PC-3 (cell line): ENCODE measurements at regions not wholly inside any gene's neighbourhood (a gene's known extent, or its start where the extent isn't known, plus 50 kb on each side); places are given as distances from the start of the nearest gene placed in this dataset.
A peak's percentile ranks its signal among the peaks of the same experiment; 100 is the strongest.
"Not testable (repeated sequence)": the region's sequence is repeated elsewhere in the genome, so short reads cannot be mapped to it uniquely, and the experiment has no call there.

Source experiments
- ATAC-seq: fragments of 200-7000 bp; cut with Tn5 transposase; 2 replicates; pipeline ENCODE4 v1.9.1; 2020; ENCODE audit warnings: mild to moderate bottlenecking, moderate library complexity
- BruUV-seq: library from RNA; stranded (reverse); fragments of 400-500 nt; replicated peaks from 2 replicates; lab custom pipeline; 2021; lab: Mats Ljungman, UMichigan
- CTCF ChIA-PET: fragments of 300-600 bp; sonication (Branson Sonifier 250); formaldehyde crosslinking; loops from one replicate; lab custom pipeline; 2022; ENCODE audit warnings: antibody characterized with exemption; lab: Charles Lee
- POLR2A ChIA-PET: fragments of 300-600 bp; sonication (Branson Sonifier 250); formaldehyde crosslinking; loops from one replicate; lab custom pipeline; 2022; ENCODE audit warnings: antibody characterized with exemption; ENCODE audit not compliant: unreplicated experiment; lab: Charles Lee
- DNase-seq: peaks from one replicate; pipeline ENCODE4 v3.0.0-alpha.2; 2015
- H2AFZ ChIP-seq: fragments of 300-600 bp; sonication (generic); 2 replicates; pipeline ENCODE4 v1.6.0; 2016; ENCODE audit warnings: antibody characterized with exemption, low read length
- H3F3A ChIP-seq: fragments of 300-600 bp; sonication (generic); one replicate; pipeline ENCODE4 v1.6.0; 2017; ENCODE audit warnings: antibody characterized with exemption, low read length, control low read depth, mild to moderate bottlenecking; ENCODE audit not compliant: unreplicated experiment
- H3K27ac ChIP-seq: fragments of 300-600 bp; sonication (generic); 2 replicates; pipeline ENCODE4 v1.5.1; 2016; ENCODE audit warnings: mild to moderate bottlenecking, low read length
- H3K27me3 ChIP-seq: fragments of 300-600 bp; sonication (generic); 2 replicates; pipeline ENCODE4 v1.6.1; 2016; ENCODE audit warnings: low read length, mixed read lengths
- H3K36me3 ChIP-seq: fragments of 300-600 bp; sonication (generic); 2 replicates; pipeline ENCODE4 v1.6.1; 2016; ENCODE audit warnings: low read depth, mixed run types, low read length, mixed read lengths
- H3K4me1 ChIP-seq: fragments of 300-600 bp; sonication (generic); 2 replicates; pipeline ENCODE4 v1.5.1; 2016; ENCODE audit warnings: low read length; ENCODE audit not compliant: insufficient read depth
- H3K4me2 ChIP-seq: fragments of 300-600 bp; sonication (generic); 2 replicates; pipeline ENCODE4 v1.6.0; 2016; ENCODE audit warnings: low read length
- H3K4me3 ChIP-seq: fragments of 300-600 bp; sonication (generic); 2 replicates; pipeline ENCODE4 v1.5.1; 2016; ENCODE audit warnings: mild to moderate bottlenecking, low read length, mixed read lengths
- H3K79me2 ChIP-seq: fragments of 300-600 bp; sonication (generic); 2 replicates; pipeline ENCODE4 v1.6.1; 2017; ENCODE audit warnings: low read length, mixed read lengths
- H3K9ac ChIP-seq: fragments of 300-600 bp; sonication (generic); 2 replicates; pipeline ENCODE4 v1.6.0; 2016; ENCODE audit warnings: mild to moderate bottlenecking, low read length
- H3K9me2 ChIP-seq: fragments of 300-600 bp; sonication (generic); replicated peaks from 2 replicates; pipeline ENCODE4 v1.6.1; 2016; ENCODE audit warnings: mixed run types, low read length, mixed read lengths
- H3K9me3 ChIP-seq: fragments of 300-600 bp; sonication (generic); 2 replicates; pipeline ENCODE4 v1.6.1; 2016; ENCODE audit warnings: low read length, mixed read lengths
- H4K20me1 ChIP-seq: fragments of 300-600 bp; sonication (generic); 2 replicates; pipeline ENCODE4 v1.6.1; 2016; ENCODE audit warnings: low read length, mixed read lengths
- EZH2 ChIP-seq: fragments of 300-600 bp; sonication (generic); IDR thresholded peaks from one replicate; pipeline ENCODE4 v1.6.1; 2017; ENCODE audit warnings: antibody characterized with exemption, mild to moderate bottlenecking, low read length; ENCODE audit not compliant: unreplicated experiment
- EZH2phosphoT487 ChIP-seq: fragments of 300-600 bp; sonication (generic); IDR thresholded peaks from 2 replicates; pipeline ENCODE4 v1.6.1; 2018; ENCODE audit warnings: mild to moderate bottlenecking, antibody characterized with exemption, low read length, borderline replicate concordance
- intact Hi-C: fragments of 100-400 bp; cut with micrococcal nuclease; formaldehyde crosslinking; loops from 2 replicates; pipeline ENCODE4 v1.9.0; 2023
- TF ChIP-seq, protein P1 (sequence below): fragments of 300-600 bp; sonication (generic); conservative IDR thresholded peaks from 2 replicates; pipeline ENCODE4 v1.5.1; 2017; ENCODE audit warnings: antibody characterized with exemption, low read depth, mild to moderate bottlenecking, low read length

DNA sequence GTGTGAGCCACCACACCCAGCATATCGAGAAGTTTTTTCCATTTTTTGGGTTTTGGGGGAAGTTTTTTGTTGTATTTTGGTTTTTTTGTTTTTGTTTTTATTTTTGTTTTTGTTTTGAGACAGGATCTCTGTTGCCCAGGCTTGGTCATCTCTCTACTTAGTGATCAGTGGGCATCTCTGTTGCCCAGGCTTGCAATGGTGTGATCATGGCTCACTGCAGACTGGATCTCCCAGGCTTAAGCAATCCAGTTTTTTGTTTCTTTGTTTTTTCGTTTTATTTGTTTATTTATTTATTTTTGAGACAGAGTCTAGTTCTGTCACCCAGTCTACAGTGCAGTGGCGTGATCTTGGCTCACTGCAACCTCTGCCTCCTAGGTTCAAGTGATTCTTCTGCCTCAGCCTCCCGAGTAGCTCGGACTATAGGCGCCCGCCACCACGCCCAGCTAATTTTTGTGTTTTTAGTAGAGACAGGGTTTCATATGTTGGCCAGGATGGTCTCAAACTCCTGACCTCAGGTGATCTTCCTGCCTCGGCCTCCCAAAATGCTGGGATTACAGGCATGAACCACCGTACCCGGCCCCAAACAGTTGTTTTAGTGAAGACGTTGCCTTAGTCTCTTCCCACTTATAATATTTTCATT lies 99.6 kb upstream of the CHD2 start:
- H3K79me2 ChIP-seq, H3K9me2 ChIP-seq, H3K4me2 ChIP-seq, H3K36me3 ChIP-seq, POLR2A ChIA-PET, intact Hi-C loops, DNase-seq, CTCF ChIA-PET, H3K4me3 ChIP-seq, ATAC-seq, H3K9ac ChIP-seq, BruUV-seq, H2AFZ ChIP-seq, H3K27me3 ChIP-seq, H3F3A ChIP-seq, H3K9me3 ChIP-seq, H4K20me1 ChIP-seq: not testable (repeated sequence)
- peak overlapping the region; percentile 84 for H3K27ac ChIP-seq
- peaks cover 39% of the 10 kb centered on the region for H3K4me1 ChIP-seq

DNA sequence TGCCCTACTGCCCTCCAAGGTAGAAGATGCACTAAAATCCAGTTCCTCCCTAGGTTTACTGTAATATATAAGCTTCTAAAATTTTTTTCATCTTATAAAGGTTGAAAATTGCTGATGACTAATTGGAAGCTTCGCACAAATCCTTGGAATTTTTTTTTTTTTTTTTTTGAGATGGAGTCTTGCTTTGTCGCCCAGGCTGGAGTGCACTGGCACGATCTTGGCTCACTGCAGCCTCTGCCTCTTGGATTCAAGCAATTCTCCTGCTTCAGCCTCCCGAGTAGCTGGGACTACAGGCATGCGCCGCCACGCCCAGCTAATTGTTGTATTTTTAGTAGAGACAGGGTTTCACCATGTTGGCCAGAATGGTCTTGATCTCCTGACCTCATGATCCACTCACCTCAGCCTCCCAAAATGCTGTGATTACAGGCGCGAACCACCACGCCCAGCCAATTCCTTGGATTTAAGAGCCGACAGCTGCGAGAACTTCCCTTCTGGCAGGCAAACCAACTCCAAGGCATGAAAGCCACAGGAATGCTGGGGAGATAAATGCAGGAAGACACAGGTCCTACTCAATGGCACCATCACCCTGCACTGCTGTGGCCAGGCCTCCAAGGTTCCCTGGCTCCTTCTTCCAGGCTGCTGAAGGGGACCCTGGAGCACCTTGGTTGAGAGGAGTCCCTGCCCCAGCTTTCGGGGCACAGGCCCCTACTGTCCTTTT lies 98.9 kb upstream of the CHD2 start:
- peak; percentile 9; the same call in 1 of the 2 replicates for ATAC-seq
- Histone ChIP-seq H3K4me1 (peaks cover 40% of the 10 kb centered on the region), H3K9ac (peak overlapping the region; percentile 42)

DNA sequence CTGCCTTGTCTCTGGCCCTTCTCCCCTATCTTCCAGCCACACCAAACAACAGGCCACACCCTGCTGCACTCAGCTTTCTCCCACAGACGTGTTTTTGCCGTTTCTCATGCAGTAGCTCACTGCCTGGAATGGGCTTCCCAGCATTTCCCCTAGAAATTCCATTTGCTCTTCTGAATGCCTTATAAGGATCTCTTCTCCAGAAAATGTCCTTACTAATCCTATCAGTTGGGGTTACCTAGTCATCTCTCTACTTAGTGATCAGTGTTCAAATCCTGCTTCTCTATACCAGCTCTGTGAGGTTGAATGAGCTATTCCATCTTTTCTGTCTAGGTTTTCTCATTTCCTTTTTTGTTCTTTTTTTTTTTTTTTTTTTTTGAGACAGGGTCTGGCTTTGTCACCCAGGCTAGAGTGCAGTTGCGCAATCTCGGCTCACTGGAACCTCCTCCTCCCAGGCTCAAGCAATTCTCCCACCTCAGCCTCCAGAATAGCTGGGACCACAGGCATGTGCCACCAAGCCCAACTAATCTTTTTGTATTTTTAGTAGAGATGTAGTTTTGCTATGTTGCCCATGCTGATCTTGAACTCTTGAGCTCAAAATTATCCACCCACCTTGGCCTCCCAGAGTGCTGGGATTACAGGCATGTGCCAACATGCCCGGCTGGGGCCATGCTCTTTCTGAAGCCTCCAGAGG lies 98.2 kb upstream of the CHD2 start:
- peak; percentile 72 for DNase-seq
- H3K4me3 ChIP-seq: no peak overlapping the region
- H2AFZ ChIP-seq: peak overlapping the region; percentile 45
- H3K27me3 ChIP-seq: no peaks in the 10 kb centered on the region
- TF ChIP-seq EZH2 (no peak), EZH2phosphoT487 (no peak)
- TF ChIP-seq, protein P1, sequence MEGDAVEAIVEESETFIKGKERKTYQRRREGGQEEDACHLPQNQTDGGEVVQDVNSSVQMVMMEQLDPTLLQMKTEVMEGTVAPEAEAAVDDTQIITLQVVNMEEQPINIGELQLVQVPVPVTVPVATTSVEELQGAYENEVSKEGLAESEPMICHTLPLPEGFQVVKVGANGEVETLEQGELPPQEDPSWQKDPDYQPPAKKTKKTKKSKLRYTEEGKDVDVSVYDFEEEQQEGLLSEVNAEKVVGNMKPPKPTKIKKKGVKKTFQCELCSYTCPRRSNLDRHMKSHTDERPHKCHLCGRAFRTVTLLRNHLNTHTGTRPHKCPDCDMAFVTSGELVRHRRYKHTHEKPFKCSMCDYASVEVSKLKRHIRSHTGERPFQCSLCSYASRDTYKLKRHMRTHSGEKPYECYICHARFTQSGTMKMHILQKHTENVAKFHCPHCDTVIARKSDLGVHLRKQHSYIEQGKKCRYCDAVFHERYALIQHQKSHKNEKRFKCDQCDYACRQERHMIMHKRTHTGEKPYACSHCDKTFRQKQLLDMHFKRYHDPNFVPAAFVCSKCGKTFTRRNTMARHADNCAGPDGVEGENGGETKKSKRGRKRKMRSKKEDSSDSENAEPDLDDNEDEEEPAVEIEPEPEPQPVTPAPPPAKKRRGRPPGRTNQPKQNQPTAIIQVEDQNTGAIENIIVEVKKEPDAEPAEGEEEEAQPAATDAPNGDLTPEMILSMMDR: no peak
- intact Hi-C loops: no loop called here
- no peaks in the 10 kb centered on the region for H3K36me3 ChIP-seq
- peak; percentile 1; the same call in 1 of the 2 replicates for ATAC-seq
- peak overlapping the region; percentile 84 for H3K27ac ChIP-seq
- H3K79me2 ChIP-seq: peaks cover 9% of the 10 kb centered on the region; the same call in 1 of the 2 replicates
- peak overlapping the region; percentile 33 for H3K4me2 ChIP-seq
- H3K4me1 ChIP-seq: peaks cover 40% of the 10 kb centered on the region
- no peaks in the 10 kb centered on the region for H3K9me3 ChIP-seq
- peak overlapping the region; percentile 42 for H3K9ac ChIP-seq
- POLR2A ChIA-PET: interaction anchor here (0.6 kb wide), 1 partner anchor 17 kb away, joined by 3 read pairs; no protein-coding TSS in a partner anchor
- BruUV-seq: no TSS peak
- CTCF ChIA-PET: interaction anchor here (0.6 kb wide), 1 partner anchor 227 kb away, joined by 6 read pairs; no protein-coding TSS in a partner anchor
- no peaks in the 10 kb centered on the region for H3K9me2 ChIP-seq
- H4K20me1 ChIP-seq: no peaks in the 10 kb centered on the region
- H3F3A ChIP-seq: no peaks in the 10 kb centered on the region

More for the DNA sequence above, 98.9 kb upstream of the CHD2 start:
- H3K9me3 ChIP-seq, H3K4me3 ChIP-seq, H3K79me2 ChIP-seq, H4K20me1 ChIP-seq, H3K9me2 ChIP-seq, BruUV-seq, H3K27me3 ChIP-seq, H3F3A ChIP-seq, H3K36me3 ChIP-seq, intact Hi-C loops: not testable (repeated sequence)
- Histone ChIP-seq H3K27ac (peak overlapping the region; percentile 84), H2AFZ (peak overlapping the region; percentile 45), H3K4me2 (peak overlapping the region; percentile 33)
- ChIA-PET POLR2A (interaction anchor here (0.5 to 0.6 kb wide), 2 partner anchors 10 to 18 kb away, joined by 3 to 4 read pairs; no protein-coding TSS in a partner anchor), CTCF (interaction anchor here (0.6 kb wide), 1 partner anchor 228 kb away, joined by 6 read pairs; no protein-coding TSS in a partner anchor)
- DNase-seq: peak; percentile 79
